ENCODE measurements at regions not wholly inside any gene's neighbourhood (a gene's known extent, or its start where the extent isn't known, plus 50 kb on each side); places are given as distances from the start of the nearest gene placed in this dataset.
A peak's percentile ranks its signal among the peaks of the same experiment; 100 is the strongest.

DNA sequence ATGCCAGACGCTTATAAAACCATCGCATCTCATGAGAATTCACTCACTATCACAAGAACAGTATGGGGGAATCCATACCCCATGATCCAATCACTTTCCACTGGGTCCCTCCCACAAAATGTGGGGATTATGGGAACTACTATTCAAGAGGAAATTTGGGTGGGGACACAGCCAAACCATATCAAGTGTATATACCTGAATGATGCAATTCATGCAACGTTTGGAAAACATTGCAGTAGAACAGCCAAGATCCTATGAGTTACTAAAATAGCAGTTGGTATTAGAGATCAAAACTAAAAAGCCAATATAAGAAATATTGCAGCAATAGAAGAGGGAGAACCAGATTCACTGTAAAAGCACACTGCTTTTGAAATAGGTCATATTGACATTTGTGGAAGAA lies 1543.9 kb upstream of the B3GALT2 start:
- H3K9me3 ChIP-seq (replicated peaks; ENCODE audit: control insufficient read depth, insufficient read depth, low read depth, low read length): no peaks in the 10 kb centered on the region
- no peak overlapping the region for H2AFZ ChIP-seq (ENCODE audit: low read depth, low read length)
- no peaks in the 10 kb centered on the region for H3K4me1 ChIP-seq (replicated peaks in 1 of 2; ENCODE audit: control insufficient read depth in 2 of 2, insufficient read depth in 2 of 2, low read length in 2 of 2)
- ChIA-PET POLR2A (no interaction called here), CTCF (ENCODE audit: low intra/inter-chr PET ratio) (no interaction called here)
- no peak for FAIRE-seq
- intact Hi-C loops (cut with micrococcal nuclease): no loop called here
- no peak overlapping the region for H3K4me2 ChIP-seq (ENCODE audit: insufficient read depth, low read length)
- BruUV-seq (replicated peaks): no TSS peak
- H3K9ac ChIP-seq (ENCODE audit: insufficient read depth in 1 of 2, low read depth in 2 of 2, low read length in 2 of 2): no peak overlapping the region
- no peak overlapping the region for H3K4me3 ChIP-seq
- DNase-seq (ENCODE audit: extremely low read depth in 1 of 4, low spot score in 3 of 4): no peak
- no peaks in the 10 kb centered on the region for H3K9me1 ChIP-seq (ENCODE audit: control insufficient read depth, insufficient read depth, low read length)
- no peaks in the 10 kb centered on the region for H4K20me1 ChIP-seq (replicated peaks; ENCODE audit: control insufficient read depth, insufficient read depth, low read length)
- H3K27me3 ChIP-seq (ENCODE audit: control insufficient read depth in 2 of 2, insufficient read depth in 2 of 2, low read length in 2 of 2): no peaks in the 10 kb centered on the region
- in situ Hi-C loops (cut with MboI): no loop called here
- no peaks in the 10 kb centered on the region for H3K36me3 ChIP-seq (ENCODE audit: control insufficient read depth, insufficient read depth, low read length)
- 51% methylated on average over 3 of the region's 3 CpGs for WGBS (ENCODE audit: insufficient coverage, low coverage, missing lambda C conversion rate)
- H3K79me2 ChIP-seq (ENCODE audit: control insufficient read depth, insufficient read depth, low read length): no peaks in the 10 kb centered on the region
- TF ChIP-seq CEBPG (CRISPR knock-in tag; IDR thresholded peaks at IDR 0.05) (no peak), CEBPG (tag; conservative IDR thresholded peaks at IDR 0.05 in 1 of 2, IDR thresholded peaks at IDR 0.05 in 1 of 2) (peak in 1 of 2 experiments; percentile 26; a peak in 1 of 4 replicates), TRIM24 (IDR thresholded peaks at IDR 0.05) (peak; percentile 70 to 71; a peak in 2 of 4 replicates), JUNB (CRISPR knock-in tag; conservative IDR thresholded peaks at IDR 0.05) (no peak), MCM2 (IDR thresholded peaks at IDR 0.05; ENCODE audit: low read depth) (no peak)
- TF ChIP-seq, protein P1, sequence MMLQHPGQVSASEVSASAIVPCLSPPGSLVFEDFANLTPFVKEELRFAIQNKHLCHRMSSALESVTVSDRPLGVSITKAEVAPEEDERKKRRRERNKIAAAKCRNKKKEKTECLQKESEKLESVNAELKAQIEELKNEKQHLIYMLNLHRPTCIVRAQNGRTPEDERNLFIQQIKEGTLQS (IDR thresholded peaks at IDR 0.05): peak; percentile 63
- TF ChIP-seq, protein P1 (CRISPR knock-in tag; conservative IDR thresholded peaks at IDR 0.05): no peak
- H3K27ac ChIP-seq (ENCODE audit: extremely low read depth, low read depth, low read length): no peak overlapping the region
- ATAC-seq: no peak

DNA sequence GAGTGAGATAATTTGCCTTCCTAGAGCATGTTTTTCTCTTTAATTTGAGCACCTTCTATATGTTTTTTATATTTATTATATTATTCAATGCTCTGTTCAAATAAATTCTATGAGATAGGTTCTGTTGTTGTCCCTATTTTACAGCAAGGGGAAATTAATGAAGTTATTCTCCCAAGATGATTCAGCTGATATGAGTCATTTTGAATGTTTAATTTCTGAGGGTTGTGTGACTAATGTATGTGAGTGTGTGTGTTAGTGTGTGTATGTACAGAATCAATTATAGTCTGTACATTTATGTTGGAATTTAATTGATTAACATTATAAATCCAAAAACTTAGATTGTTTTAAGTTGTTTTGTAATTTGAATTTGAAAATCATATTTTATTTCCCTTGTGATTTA lies 1536.7 kb upstream of the B3GALT2 start:
- Histone ChIP-seq H3K36me3 (ENCODE audit: control insufficient read depth, insufficient read depth, low read length) (no peaks in the 10 kb centered on the region), H3K9me1 (ENCODE audit: control insufficient read depth, insufficient read depth, low read length) (no peaks in the 10 kb centered on the region), H3K27ac (ENCODE audit: extremely low read depth, low read depth, low read length) (no peak overlapping the region), H2AFZ (ENCODE audit: low read depth, low read length) (no peak overlapping the region), H3K9me3 (replicated peaks; ENCODE audit: control insufficient read depth, insufficient read depth, low read depth, low read length) (no peaks in the 10 kb centered on the region), H4K20me1 (replicated peaks; ENCODE audit: control insufficient read depth, insufficient read depth, low read length) (no peaks in the 10 kb centered on the region), H3K9ac (ENCODE audit: insufficient read depth in 1 of 2, low read depth in 2 of 2, low read length in 2 of 2) (no peak overlapping the region), H3K4me2 (ENCODE audit: insufficient read depth, low read length) (no peak overlapping the region), H3K27me3 (ENCODE audit: control insufficient read depth in 2 of 2, insufficient read depth in 2 of 2, low read length in 2 of 2) (no peaks in the 10 kb centered on the region), H3K4me3 (no peak overlapping the region), H3K4me1 (replicated peaks in 1 of 2; ENCODE audit: control insufficient read depth in 2 of 2, insufficient read depth in 2 of 2, low read length in 2 of 2) (no peaks in the 10 kb centered on the region), H3K79me2 (ENCODE audit: control insufficient read depth, insufficient read depth, low read length) (no peaks in the 10 kb centered on the region)
- in situ Hi-C loops (cut with MboI) (no loop called here), intact Hi-C loops (cut with micrococcal nuclease) (no loop called here)
- ATAC-seq (no peak), FAIRE-seq (no peak), DNase-seq (ENCODE audit: extremely low read depth in 1 of 4, low spot score in 3 of 4) (no peak)
- CTCF ChIA-PET (ENCODE audit: low intra/inter-chr PET ratio): no interaction called here
- no TSS peak for BruUV-seq (replicated peaks)
- TF ChIP-seq MCM7 (IDR thresholded peaks at IDR 0.05) (no peak), PRMT5 (CRISPR knock-in tag; IDR thresholded peaks at IDR 0.05) (no peak), CSDE1 (IDR thresholded peaks at IDR 0.05) (no peak), SP1 (CRISPR knock-in tag; IDR thresholded peaks at IDR 0.05) (no peak)
- TF ChIP-seq, protein P2, sequence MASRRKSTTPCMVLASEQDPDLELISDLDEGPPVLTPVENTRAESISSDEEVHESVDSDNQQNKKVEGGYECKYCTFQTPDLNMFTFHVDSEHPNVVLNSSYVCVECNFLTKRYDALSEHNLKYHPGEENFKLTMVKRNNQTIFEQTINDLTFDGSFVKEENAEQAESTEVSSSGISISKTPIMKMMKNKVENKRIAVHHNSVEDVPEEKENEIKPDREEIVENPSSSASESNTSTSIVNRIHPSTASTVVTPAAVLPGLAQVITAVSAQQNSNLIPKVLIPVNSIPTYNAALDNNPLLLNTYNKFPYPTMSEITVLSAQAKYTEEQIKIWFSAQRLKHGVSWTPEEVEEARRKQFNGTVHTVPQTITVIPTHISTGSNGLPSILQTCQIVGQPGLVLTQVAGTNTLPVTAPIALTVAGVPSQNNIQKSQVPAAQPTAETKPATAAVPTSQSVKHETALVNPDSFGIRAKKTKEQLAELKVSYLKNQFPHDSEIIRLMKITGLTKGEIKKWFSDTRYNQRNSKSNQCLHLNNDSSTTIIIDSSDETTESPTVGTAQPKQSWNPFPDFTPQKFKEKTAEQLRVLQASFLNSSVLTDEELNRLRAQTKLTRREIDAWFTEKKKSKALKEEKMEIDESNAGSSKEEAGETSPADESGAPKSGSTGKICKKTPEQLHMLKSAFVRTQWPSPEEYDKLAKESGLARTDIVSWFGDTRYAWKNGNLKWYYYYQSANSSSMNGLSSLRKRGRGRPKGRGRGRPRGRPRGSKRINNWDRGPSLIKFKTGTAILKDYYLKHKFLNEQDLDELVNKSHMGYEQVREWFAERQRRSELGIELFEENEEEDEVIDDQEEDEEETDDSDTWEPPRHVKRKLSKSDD (conservative IDR thresholded peaks at IDR 0.05; ENCODE audit: low read length): no peak
- POLR2A ChIA-PET: no interaction called here

Data from K562 (cell line).